ENCODE measurements at regions not wholly inside any gene's neighbourhood (a gene's known extent, or its start where the extent isn't known, plus 50 kb on each side); places are given as distances from the start of the nearest gene placed in this dataset.

- intact Hi-C loops (cut with DNase I; ENCODE audit: low total_unique reads) = no loop called here
- Histone ChIP-seq H3K4me3 (no peak overlapping the region), H3K27me3 (no peaks in the 10 kb centered on the region), H3K27ac (no peak overlapping the region), H3K9me3 (no peaks in the 10 kb centered on the region), H3K36me3 (no peaks in the 10 kb centered on the region), H3K4me1 (no peaks in the 10 kb centered on the region)
- no peak for DNase-seq
- TF ChIP-seq CTCF (IDR thresholded peaks at IDR 0.05) (no peak), POLR2A (IDR thresholded peaks at IDR 0.05) (no peak)
Observed at GRCh38 chr15:81619002-81619401, 245.0 kb upstream of the TMC3 start.

GRCh38 chr15:81612631-81613030, 238.6 kb upstream of the TMC3 start:
- intact Hi-C loops (cut with DNase I; ENCODE audit: low total_unique reads) = no loop called here
- Histone ChIP-seq H3K36me3 (no peaks in the 10 kb centered on the region), H3K27me3 (no peaks in the 10 kb centered on the region), H3K27ac (no peak overlapping the region), H3K4me3 (no peak overlapping the region), H3K9me3 (no peaks in the 10 kb centered on the region), H3K4me1 (no peaks in the 10 kb centered on the region)
- DNase-seq = no peak
- TF ChIP-seq CTCF (IDR thresholded peaks at IDR 0.05) = no peak
- no peak for TF ChIP-seq POLR2A (IDR thresholded peaks at IDR 0.05)

GRCh38 chr15:81611679-81612078, 237.7 kb upstream of the TMC3 start:
- Histone ChIP-seq H3K36me3 (no peaks in the 10 kb centered on the region), H3K9me3 (no peaks in the 10 kb centered on the region), H3K4me3 (no peak overlapping the region), H3K27ac (no peak overlapping the region), H3K27me3 (no peaks in the 10 kb centered on the region), H3K4me1 (no peaks in the 10 kb centered on the region)
- DNase-seq = no peak
- no peak for TF ChIP-seq CTCF (IDR thresholded peaks at IDR 0.05)
- TF ChIP-seq POLR2A (IDR thresholded peaks at IDR 0.05) = no peak
- intact Hi-C loops (cut with DNase I; ENCODE audit: low total_unique reads) = no loop called here

- no peak overlapping the region for H3K4me3 ChIP-seq
- no peaks in the 10 kb centered on the region for H3K36me3 ChIP-seq
- no peaks in the 10 kb centered on the region for H3K4me1 ChIP-seq
- no peak for DNase-seq
- TF ChIP-seq CTCF (IDR thresholded peaks at IDR 0.05) (no peak), POLR2A (IDR thresholded peaks at IDR 0.05) (no peak)
- no peak overlapping the region for H3K27ac ChIP-seq
- H3K27me3 ChIP-seq = no peaks in the 10 kb centered on the region
- H3K9me3 ChIP-seq = no peaks in the 10 kb centered on the region
- intact Hi-C loops (cut with DNase I; ENCODE audit: low total_unique reads) = no loop called here
Observed at GRCh38 chr15:81608309-81608829, 234.4 kb upstream of the TMC3 start.

GRCh38 chr15:81604713-81605112, 230.7 kb upstream of the TMC3 start:
- H3K36me3 ChIP-seq = no peaks in the 10 kb centered on the region
- no peak overlapping the region for H3K27ac ChIP-seq
- no peaks in the 10 kb centered on the region for H3K4me1 ChIP-seq
- no peak for DNase-seq
- TF ChIP-seq POLR2A (IDR thresholded peaks at IDR 0.05) = no peak
- no peak for TF ChIP-seq CTCF (IDR thresholded peaks at IDR 0.05)
- H3K4me3 ChIP-seq = no peak overlapping the region
- intact Hi-C loops (cut with DNase I; ENCODE audit: low total_unique reads) = no loop called here
- H3K27me3 ChIP-seq = no peaks in the 10 kb centered on the region
- H3K9me3 ChIP-seq = peaks cover 0 to 6% of the 10 kb centered on the region in 2 donors
